H1 (cell line): ENCODE measurements at regions not wholly inside any gene's neighbourhood (a gene's known extent, or its start where the extent isn't known, plus 50 kb on each side); places are given as distances from the start of the nearest gene placed in this dataset.

Experiments used
- CTCF ChIA-PET: fragments of 300-600 bp; sonication (Branson Sonifier 250); formaldehyde crosslinking; loops from one replicate; lab custom pipeline; 2021; ENCODE audit not compliant: partially characterized antibody; lab: Charles Lee
- POLR2A ChIA-PET: fragments of 300-600 bp; sonication (Branson Sonifier 250); formaldehyde crosslinking; loops from one replicate; lab custom pipeline; 2021; ENCODE audit warnings: inconsistent platforms; ENCODE audit not compliant: partially characterized antibody; lab: Charles Lee
- DNase-seq, 2 experiments: peaks; one replicate each; pipeline versions ENCODE4 v3.0.0 to v3.0.0-alpha.2; 2010 to 2022; ENCODE audit warnings: low spot score in 2 of 2, low read depth in 1 of 2, mixed read lengths in 1 of 2
- FAIRE-seq: peaks from 2 replicates; lab custom pipeline; 2011; peaks lifted over from hg19 to GRCh38; lab: Jason Lieb, UNC
- H2AFZ ChIP-seq: 2 replicates; pipeline ENCODE4 v1.8.1; 2012; ENCODE audit warnings: low read length, inconsistent platforms
- H2AK5ac ChIP-seq: 2 replicates; pipeline ENCODE4 v1.6.1; 2013; ENCODE audit warnings: low read depth, low read length
- H2BK120ac ChIP-seq: replicated peaks from 2 replicates; pipeline ENCODE3; 2013; ENCODE audit warnings: low read depth, low read length, inconsistent platforms
- H2BK12ac ChIP-seq: 2 replicates; pipeline ENCODE4 v1.6.1; 2013; ENCODE audit warnings: low read depth, low read length
- H2BK15ac ChIP-seq: 2 replicates; pipeline ENCODE4 v1.6.1; 2013; ENCODE audit warnings: low read length
- H2BK20ac ChIP-seq: 2 replicates; pipeline ENCODE4 v1.6.1; 2013; ENCODE audit warnings: low read length
- H2BK5ac ChIP-seq: 2 replicates; pipeline ENCODE4 v1.6.1; 2013; ENCODE audit warnings: low read depth, low read length
- H3K14ac ChIP-seq: 2 replicates; pipeline ENCODE4 v1.6.1; 2013; ENCODE audit warnings: inconsistent platforms; ENCODE audit not compliant: insufficient read length
- H3K18ac ChIP-seq: 2 replicates; pipeline ENCODE4 v1.6.1; 2013; ENCODE audit warnings: low read length; ENCODE audit errors: extremely low read depth
- H3K23ac ChIP-seq: 2 replicates; pipeline ENCODE4 v1.6.1; 2013; ENCODE audit warnings: inconsistent platforms; ENCODE audit not compliant: insufficient read length
- H3K23me2 ChIP-seq: 2 replicates; pipeline ENCODE4 v1.6.1; 2013; ENCODE audit warnings: low read depth, low read length
- H3K27ac ChIP-seq: 2 replicates; pipeline ENCODE4 v1.6.1; 2011; ENCODE audit warnings: low read depth, low read length, inconsistent platforms
- H3K27me3 ChIP-seq, 4 experiments: replicated peaks in 1 of 4; 1 replicate in 1 of 4; 2 replicates in 3 of 4; pipeline versions ENCODE4 v1.6.1 to v1.8.1; 2011 to 2013; ENCODE audit warnings: low read length in 3 of 4, mild to moderate bottlenecking in 3 of 4, inconsistent platforms in 2 of 4, mixed read lengths in 2 of 4, moderate library complexity in 1 of 4; ENCODE audit not compliant: control insufficient read depth in 3 of 4, insufficient read depth in 3 of 4; ENCODE audit errors: extremely low read depth in 1 of 4
- H3K36me3 ChIP-seq, 4 experiments: 2 replicates each; pipeline versions ENCODE4 v1.6.1 to v1.8.1; 2011 to 2013; ENCODE audit warnings: mild to moderate bottlenecking in 4 of 4, low read length in 3 of 4, moderate library complexity in 2 of 4, control low read depth in 1 of 4, inconsistent platforms in 1 of 4; ENCODE audit not compliant: insufficient read depth in 4 of 4, control insufficient read depth in 2 of 4
- H3K4ac ChIP-seq: replicated peaks from 2 replicates; pipeline ENCODE3; 2013; ENCODE audit warnings: low read length, low read depth, mixed read lengths, inconsistent platforms; ENCODE audit not compliant: insufficient read length
- H3K4me1 ChIP-seq, 4 experiments: replicated peaks in 1 of 4; 1 replicate in 1 of 4; 2 replicates in 3 of 4; pipeline versions ENCODE4 v1.6.1 to v1.8.1; 2011 to 2013; ENCODE audit warnings: low read length in 3 of 4, inconsistent platforms in 2 of 4, mixed read lengths in 1 of 4; ENCODE audit not compliant: insufficient read depth in 4 of 4, control insufficient read depth in 3 of 4
- H3K4me2 ChIP-seq, 2 experiments: 2 replicates each; pipeline versions ENCODE4 v1.6.1 to v1.8.1; 2011 to 2013; ENCODE audit warnings: low read depth in 2 of 2, low read length in 2 of 2, control low read depth in 1 of 2, inconsistent platforms in 1 of 2, mild to moderate bottlenecking in 1 of 2; ENCODE audit not compliant: insufficient read depth in 1 of 2
- H3K4me3 ChIP-seq, 4 experiments: fragments of 200-600, 300-600 bp in 1 of 4; sonication (generic), shearing (Covaris generic), sonication (Bioruptor Twin) in 1 of 4; 2 replicates each; pipeline versions ENCODE4 v1.5.1 to v1.8.1; 2011 to 2016; ENCODE audit warnings: low read length in 4 of 4, low read depth in 3 of 4, control low read depth in 2 of 4, inconsistent platforms in 2 of 4, mild to moderate bottlenecking in 2 of 4, mixed read lengths in 1 of 4, moderate library complexity in 1 of 4; ENCODE audit not compliant: insufficient read depth in 2 of 4; ENCODE audit errors: extremely low read depth in 1 of 4
- H3K56ac ChIP-seq: replicated peaks from 2 replicates; pipeline ENCODE3; 2013; ENCODE audit warnings: low read depth, mild to moderate bottlenecking, mixed read lengths, low read length, inconsistent platforms; ENCODE audit not compliant: insufficient read length
- H3K79me1 ChIP-seq: 2 replicates; pipeline ENCODE4 v1.6.1; 2013; ENCODE audit warnings: low read depth, low read length, control low read depth
- H3K79me2 ChIP-seq, 2 experiments: 2 replicates each; pipeline versions ENCODE4 v1.6.1 to v1.8.1; 2012 to 2013; ENCODE audit warnings: low read length in 2 of 2, mild to moderate bottlenecking in 2 of 2, inconsistent platforms in 1 of 2; ENCODE audit not compliant: insufficient read depth in 2 of 2, control insufficient read depth in 1 of 2
- H3K9ac ChIP-seq, 4 experiments: replicated peaks in 1 of 4; 1 replicate in 1 of 4; 2 replicates in 3 of 4; pipeline versions ENCODE4 v1.6.1 to v1.8.1; 2011 to 2013; ENCODE audit warnings: low read depth in 3 of 4, low read length in 3 of 4, control low read depth in 2 of 4, mild to moderate bottlenecking in 2 of 4, moderate library complexity in 2 of 4, inconsistent platforms in 1 of 4; ENCODE audit errors: extremely low read depth in 1 of 4
- H3K9me3 ChIP-seq, 2 experiments: 2 replicates each; pipeline versions ENCODE4 v1.6.1 to v1.8.1; 2012 to 2013; ENCODE audit warnings: mild to moderate bottlenecking in 2 of 2, moderate library complexity in 2 of 2, control low read depth in 1 of 2, inconsistent platforms in 1 of 2, low read depth in 1 of 2, low read length in 1 of 2, mixed read lengths in 1 of 2; ENCODE audit not compliant: insufficient read depth in 2 of 2
- H4K20me1 ChIP-seq, 2 experiments: replicated peaks in 1 of 2; 2 replicates each; pipeline versions ENCODE3 to v1.8.1; 2011 to 2013; ENCODE audit warnings: inconsistent platforms in 2 of 2, low read length in 2 of 2, mild to moderate bottlenecking in 1 of 2; ENCODE audit not compliant: insufficient read depth in 2 of 2, control insufficient read depth in 1 of 2
- H4K5ac ChIP-seq: 2 replicates; pipeline ENCODE4 v1.6.1; 2013; ENCODE audit warnings: low read length, low read depth, mixed read lengths, inconsistent platforms; ENCODE audit not compliant: insufficient read length
- H4K8ac ChIP-seq: 2 replicates; pipeline ENCODE4 v1.8.0; 2013; ENCODE audit warnings: mild to moderate bottlenecking, moderate library complexity, low read length, inconsistent platforms; ENCODE audit not compliant: insufficient read depth; ENCODE audit errors: extremely low read depth
- H4K91ac ChIP-seq: replicated peaks from 2 replicates; pipeline ENCODE3; 2013; ENCODE audit warnings: low read length, mixed read lengths, inconsistent platforms; ENCODE audit not compliant: insufficient read length
- ASH2L ChIP-seq: fragments of 200-600, 300-600 bp; sonication (generic); IDR thresholded peaks from one replicate; pipeline ENCODE4 v1.7.1; 2017; ENCODE audit warnings: low read length
- CHD1 ChIP-seq: IDR thresholded peaks from 2 replicates; pipeline ENCODE4 v1.6.1; 2012; ENCODE audit warnings: low read depth, low read length, improper control_type of control experiment
- CTBP2 ChIP-seq: IDR thresholded peaks from 2 replicates; pipeline ENCODE4 v1.7.0; 2011; ENCODE audit warnings: borderline replicate concordance, mild to moderate bottlenecking, moderate library complexity, mixed read lengths, low read length; ENCODE audit not compliant: insufficient read depth, insufficient read length
- EZH2 ChIP-seq: fragments of 200-600 bp; sonication (generic); IDR thresholded peaks from 2 replicates; pipeline ENCODE4 v1.7.1; 2012; ENCODE audit warnings: low read depth, mild to moderate bottlenecking, moderate library complexity, low read length, inconsistent platforms; ENCODE audit not compliant: severe bottlenecking
- HDAC2 ChIP-seq, 2 experiments: fragments of 300-600 bp in 1 of 2; sonication (generic) in 1 of 2; IDR thresholded peaks; 2 replicates each; pipeline ENCODE4 v1.6.1; 2011 to 2012; ENCODE audit warnings: low read depth in 2 of 2, low read length in 2 of 2, mild to moderate bottlenecking in 2 of 2, moderate library complexity in 2 of 2, borderline replicate concordance in 1 of 2, inconsistent platforms in 1 of 2
- HDAC6 ChIP-seq: IDR thresholded peaks from one replicate; pipeline ENCODE4 v1.7.1; 2012; ENCODE audit warnings: low read depth, mild to moderate bottlenecking, inconsistent platforms, low read length, moderate library complexity
- POLR2AphosphoS5 ChIP-seq: IDR thresholded peaks from 2 replicates; pipeline ENCODE4 v1.6.1; 2011; ENCODE audit warnings: low read depth, low read length
- RNF2 ChIP-seq: fragments of 200-900, 300-1000 bp; sonication (generic); IDR thresholded peaks from 2 replicates; pipeline ENCODE4 v1.7.1; 2016; ENCODE audit warnings: borderline replicate concordance, low read depth, mild to moderate bottlenecking, antibody characterized with exemption, low read length; ENCODE audit not compliant: poor library complexity, severe bottlenecking; ENCODE audit errors: missing control alignments
- RXRA ChIP-seq: IDR thresholded peaks from 2 replicates; pipeline ENCODE4 v1.6.1; 2011; ENCODE audit warnings: low read depth, mild to moderate bottlenecking, low read length, moderate library complexity; ENCODE audit not compliant: insufficient read depth
- SP2 ChIP-seq: IDR thresholded peaks from 2 replicates; pipeline ENCODE4 v1.6.1; 2012; ENCODE audit warnings: mild to moderate bottlenecking, low read length, inconsistent platforms
- SRF ChIP-seq: IDR thresholded peaks from 2 replicates; pipeline ENCODE4 v1.6.1; 2011; ENCODE audit warnings: mild to moderate bottlenecking, low read depth, low read length, moderate library complexity
- WGBS, 2 experiments: shearing (Covaris generic) in 1 of 2; methylation state at CpG; one replicate each; pipeline versions ENCODE4 v1.1.6 to v1.1.7; 2013 to 2015; ENCODE audit warnings: low lambda C conversion rate in 2 of 2, mixed read lengths in 2 of 2, inconsistent platforms in 1 of 2, low coverage in 1 of 2, missing lambda C conversion rate in 1 of 2; ENCODE audit not compliant: insufficient replicate concordance in 2 of 2, insufficient coverage in 1 of 2, insufficient read length in 1 of 2; ENCODE audit errors: extremely low coverage in 1 of 2, missing lambda C conversion rate in 1 of 2; 5-methylcytosine and 5-hydroxymethylcytosine counted together
- TF ChIP-seq, protein P1 (sequence below): IDR thresholded peaks from 2 replicates; pipeline ENCODE4 v1.6.1; 2012; ENCODE audit warnings: low read length, inconsistent platforms

- no peak overlapping the region for H2BK120ac ChIP-seq
- ChIA-PET CTCF (interaction anchor here (1.0 kb wide), 2 partner anchors 9 to 238 kb away, joined by 3 to 4 read pairs; no protein-coding TSS in a partner anchor), POLR2A (no interaction called here)
- H3K23ac ChIP-seq, result no peak overlapping the region
- H4K20me1 ChIP-seq, result no peaks in the 10 kb centered on the region
- DNase-seq, result no peak
- no peak overlapping the region for H3K27ac ChIP-seq
- no peak overlapping the region for H2BK15ac ChIP-seq
- H3K27me3 ChIP-seq, result no peaks in the 10 kb centered on the region; a peak in 1 of 7 replicates
- no peak overlapping the region for H3K4me3 ChIP-seq
- H2AFZ ChIP-seq, result 0 out of 2 replicates have a peak overlapping the region, but pooled peaks have one; percentile 46
- no peak overlapping the region for H3K4me2 ChIP-seq
- no peak for FAIRE-seq
- H4K91ac ChIP-seq, result no peak overlapping the region
- no peak overlapping the region for H2BK12ac ChIP-seq
- H4K5ac ChIP-seq, result no peak overlapping the region
- H2AK5ac ChIP-seq, result no peak overlapping the region
- H3K56ac ChIP-seq, result no peak overlapping the region
- H3K9ac ChIP-seq, result no peak overlapping the region
- no peaks in the 10 kb centered on the region for H3K23me2 ChIP-seq
- H2BK20ac ChIP-seq, result no peak overlapping the region
- H3K14ac ChIP-seq, result no peak overlapping the region
- H4K8ac ChIP-seq, result no peak overlapping the region; the same call in 1 of the 2 replicates
- H3K4ac ChIP-seq, result no peak overlapping the region
- no peaks in the 10 kb centered on the region for H3K79me1 ChIP-seq
- H3K36me3 ChIP-seq, result no peaks in the 10 kb centered on the region
- H3K18ac ChIP-seq, result no peak overlapping the region
- no peaks in the 10 kb centered on the region for H3K79me2 ChIP-seq
- no peaks in the 10 kb centered on the region for H3K9me3 ChIP-seq
- peaks cover 0 to 8% (median 1%) of the 10 kb centered on the region in 4 experiments; a peak in 3 of 7 replicates for H3K4me1 ChIP-seq
- no peak overlapping the region for H2BK5ac ChIP-seq
- 86% methylated on average over 6 of the region's 6 CpGs; no CpG with 5 or more reads in 1 of the 2 experiments for WGBS, 2 experiments
- TF ChIP-seq HDAC2 (IDR thresholded peaks at IDR 0.05; ENCODE audit: borderline replicate concordance in 1 of 2, low read depth in 2 of 2, low read length in 2 of 2) (no peak), HDAC6 (no peak), SP2 (no peak), RXRA (no peak), POLR2AphosphoS5 (no peak), CTBP2 (no peak), ASH2L (no peak), CHD1 (no peak), SRF (no peak), EZH2 (no peak), RNF2 (no peak)
- TF ChIP-seq, protein P1, sequence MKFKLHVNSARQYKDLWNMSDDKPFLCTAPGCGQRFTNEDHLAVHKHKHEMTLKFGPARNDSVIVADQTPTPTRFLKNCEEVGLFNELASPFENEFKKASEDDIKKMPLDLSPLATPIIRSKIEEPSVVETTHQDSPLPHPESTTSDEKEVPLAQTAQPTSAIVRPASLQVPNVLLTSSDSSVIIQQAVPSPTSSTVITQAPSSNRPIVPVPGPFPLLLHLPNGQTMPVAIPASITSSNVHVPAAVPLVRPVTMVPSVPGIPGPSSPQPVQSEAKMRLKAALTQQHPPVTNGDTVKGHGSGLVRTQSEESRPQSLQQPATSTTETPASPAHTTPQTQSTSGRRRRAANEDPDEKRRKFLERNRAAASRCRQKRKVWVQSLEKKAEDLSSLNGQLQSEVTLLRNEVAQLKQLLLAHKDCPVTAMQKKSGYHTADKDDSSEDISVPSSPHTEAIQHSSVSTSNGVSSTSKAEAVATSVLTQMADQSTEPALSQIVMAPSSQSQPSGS, result no peak
Observed at GRCh38 chr1:244236101-244236500, 185.0 kb downstream of the ZBTB18 start.
